ENCODE measurements at regions not wholly inside any gene's neighbourhood (a gene's known extent, or its start where the extent isn't known, plus 50 kb on each side); places are given as distances from the start of the nearest gene placed in this dataset.

DNA sequence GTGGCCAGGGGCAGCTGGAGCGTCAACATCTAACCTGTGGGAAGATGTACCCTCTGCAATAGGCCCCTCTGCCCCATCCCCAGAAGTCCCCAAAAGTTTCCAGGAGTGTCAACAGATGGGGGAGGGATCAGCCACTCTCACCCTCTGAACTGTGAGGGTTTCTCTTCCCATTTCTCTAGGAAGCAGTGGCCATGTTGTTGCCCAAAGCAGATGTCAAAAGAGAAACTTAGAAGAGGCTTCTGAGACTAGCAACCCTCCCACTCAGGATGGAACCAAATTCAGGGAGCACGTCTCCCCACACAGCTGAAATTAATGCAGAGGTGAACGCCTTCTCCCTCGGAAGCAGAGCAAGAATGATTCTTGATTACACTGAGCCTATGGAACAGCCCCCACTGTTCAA is 70.3 kb downstream of the ARL4C start:
- DNase-seq = no peak
- intact Hi-C loops (cut with micrococcal nuclease; ENCODE audit: unreplicated experiment) = loop anchor here (10.0 kb wide), 1 partner anchor 172 kb away; no protein-coding TSS in a partner anchor
- Mint-ChIP-seq H3K9me3 (ENCODE audit: low read depth, unreplicated experiment) (no peaks in the 10 kb centered on the region), H3K36me3 (ENCODE audit: insufficient read depth, unreplicated experiment) (peaks cover 21% of the 10 kb centered on the region), H3K4me3 (ENCODE audit: low read depth, unreplicated experiment) (no peak overlapping the region), H3K4me1 (ENCODE audit: low read depth, unreplicated experiment) (peaks cover 52% of the 10 kb centered on the region), H3K27ac (ENCODE audit: unreplicated experiment) (peak overlapping the region; percentile 92), H3K27me3 (ENCODE audit: unreplicated experiment) (no peaks in the 10 kb centered on the region)
- CTCF ChIA-PET = interaction anchor here (0.6 kb wide), 2 partner anchors 16 to 231 kb away, joined by 3 to 5 read pairs; no protein-coding TSS in a partner anchor
- TF ChIP-seq, protein P1, sequence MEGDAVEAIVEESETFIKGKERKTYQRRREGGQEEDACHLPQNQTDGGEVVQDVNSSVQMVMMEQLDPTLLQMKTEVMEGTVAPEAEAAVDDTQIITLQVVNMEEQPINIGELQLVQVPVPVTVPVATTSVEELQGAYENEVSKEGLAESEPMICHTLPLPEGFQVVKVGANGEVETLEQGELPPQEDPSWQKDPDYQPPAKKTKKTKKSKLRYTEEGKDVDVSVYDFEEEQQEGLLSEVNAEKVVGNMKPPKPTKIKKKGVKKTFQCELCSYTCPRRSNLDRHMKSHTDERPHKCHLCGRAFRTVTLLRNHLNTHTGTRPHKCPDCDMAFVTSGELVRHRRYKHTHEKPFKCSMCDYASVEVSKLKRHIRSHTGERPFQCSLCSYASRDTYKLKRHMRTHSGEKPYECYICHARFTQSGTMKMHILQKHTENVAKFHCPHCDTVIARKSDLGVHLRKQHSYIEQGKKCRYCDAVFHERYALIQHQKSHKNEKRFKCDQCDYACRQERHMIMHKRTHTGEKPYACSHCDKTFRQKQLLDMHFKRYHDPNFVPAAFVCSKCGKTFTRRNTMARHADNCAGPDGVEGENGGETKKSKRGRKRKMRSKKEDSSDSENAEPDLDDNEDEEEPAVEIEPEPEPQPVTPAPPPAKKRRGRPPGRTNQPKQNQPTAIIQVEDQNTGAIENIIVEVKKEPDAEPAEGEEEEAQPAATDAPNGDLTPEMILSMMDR (IDR thresholded peaks at IDR 0.05; ENCODE audit: unreplicated experiment) = no peak
- BruUV-seq (replicated peaks) = no TSS peak

DNA sequence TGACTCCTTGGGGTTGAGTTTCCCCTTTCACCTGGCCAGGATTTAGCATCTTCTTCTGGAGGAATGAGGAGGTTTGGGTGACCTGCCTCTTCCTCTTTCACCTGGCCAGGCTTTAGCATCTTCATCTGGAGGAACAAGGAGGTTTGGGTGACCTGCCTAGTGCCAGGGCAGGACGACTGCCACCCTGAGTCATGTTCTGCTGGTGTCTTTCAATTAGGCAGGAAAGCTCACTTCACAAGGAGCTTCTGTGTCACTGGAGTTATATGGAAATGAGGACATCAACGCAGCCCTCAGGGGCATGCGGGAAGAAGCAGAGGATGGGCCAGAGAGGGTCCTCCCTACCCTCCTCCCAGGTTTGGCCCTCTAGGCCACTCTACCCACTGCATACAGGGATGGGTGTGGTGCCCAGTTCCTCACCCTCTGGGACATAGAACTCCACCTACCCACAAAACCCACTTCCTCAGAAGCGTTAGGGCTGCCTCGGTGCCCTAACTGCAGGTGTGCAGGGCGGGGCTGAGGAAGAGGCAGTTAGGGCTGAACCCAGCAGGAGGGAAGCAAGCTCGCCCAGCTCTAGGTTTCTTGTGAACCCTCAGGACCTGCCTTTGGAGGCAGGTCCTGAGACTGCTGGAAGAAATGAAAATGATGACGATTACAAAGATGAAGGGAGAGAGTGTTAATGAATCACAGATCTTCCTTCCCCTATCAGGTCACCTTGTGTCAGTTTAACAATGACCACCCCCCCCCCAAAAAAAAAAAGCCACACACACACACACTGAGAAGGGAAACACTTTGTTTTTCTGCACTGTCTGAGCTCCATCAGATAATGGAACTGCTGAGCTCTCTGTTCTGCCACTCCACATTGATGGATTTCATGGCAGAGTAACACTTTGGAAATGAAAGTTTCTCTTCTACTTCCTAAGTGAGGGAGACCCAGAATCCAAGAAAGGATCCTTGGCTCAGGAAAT is 71.0 kb downstream of the ARL4C start:
- H3K4me1 Mint-ChIP-seq (ENCODE audit: low read depth, unreplicated experiment) = peaks cover 55% of the 10 kb centered on the region
- peak overlapping the region; percentile 79 for H3K27ac Mint-ChIP-seq (ENCODE audit: unreplicated experiment)
- H3K4me3 Mint-ChIP-seq (ENCODE audit: low read depth, unreplicated experiment) = no peak overlapping the region
- TF ChIP-seq, protein P1 (IDR thresholded peaks at IDR 0.05; ENCODE audit: unreplicated experiment) = no peak
- CTCF ChIA-PET = interaction anchor here (0.6 kb wide), 3 partner anchors 16 to 771 kb away, joined by 3 to 5 read pairs (median 3); no protein-coding TSS in a partner anchor
- peaks cover 21% of the 10 kb centered on the region for H3K36me3 Mint-ChIP-seq (ENCODE audit: insufficient read depth, unreplicated experiment)
- no peak for DNase-seq
- BruUV-seq (replicated peaks) = no TSS peak
- intact Hi-C loops (cut with micrococcal nuclease; ENCODE audit: unreplicated experiment) = loop anchor here (10.0 kb wide), 1 partner anchor 171 kb away; no protein-coding TSS in a partner anchor
- H3K9me3 Mint-ChIP-seq (ENCODE audit: low read depth, unreplicated experiment) = no peaks in the 10 kb centered on the region
- no peaks in the 10 kb centered on the region for H3K27me3 Mint-ChIP-seq (ENCODE audit: unreplicated experiment)

DNA sequence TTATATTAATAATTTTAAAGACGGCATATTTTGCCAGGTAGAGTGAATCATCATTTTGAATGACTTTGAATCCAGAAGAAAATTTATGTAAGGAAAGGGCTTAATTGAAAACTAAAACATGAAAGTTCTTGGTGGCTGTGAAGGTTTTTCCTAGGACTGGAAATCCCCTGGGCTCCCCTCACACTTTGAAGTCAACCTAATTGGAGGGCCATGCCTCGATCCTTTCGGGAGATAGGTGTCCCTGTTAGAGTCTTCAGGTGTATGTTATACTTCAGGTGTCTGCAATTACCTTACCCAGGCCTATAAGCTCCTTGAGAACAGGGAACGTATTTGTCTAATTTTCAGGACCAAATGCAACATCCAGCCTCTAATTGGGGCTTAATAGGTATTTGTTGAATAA is 73.0 kb downstream of the ARL4C start:
- no peak overlapping the region for H3K4me3 Mint-ChIP-seq (ENCODE audit: low read depth, unreplicated experiment)
- H3K27ac Mint-ChIP-seq (ENCODE audit: unreplicated experiment) = no peak overlapping the region
- no peaks in the 10 kb centered on the region for H3K9me3 Mint-ChIP-seq (ENCODE audit: low read depth, unreplicated experiment)
- H3K4me1 Mint-ChIP-seq (ENCODE audit: low read depth, unreplicated experiment) = peaks cover 55% of the 10 kb centered on the region
- BruUV-seq (replicated peaks) = no TSS peak
- CTCF ChIA-PET = no interaction called here
- H3K27me3 Mint-ChIP-seq (ENCODE audit: unreplicated experiment) = no peaks in the 10 kb centered on the region
- TF ChIP-seq, protein P1 (IDR thresholded peaks at IDR 0.05; ENCODE audit: unreplicated experiment) = no peak
- peaks cover 21% of the 10 kb centered on the region for H3K36me3 Mint-ChIP-seq (ENCODE audit: insufficient read depth, unreplicated experiment)
- no peak for DNase-seq
- intact Hi-C loops (cut with micrococcal nuclease; ENCODE audit: unreplicated experiment) = loop anchor here (5.0 to 10.0 kb wide), 2 partner anchors 68 to 169 kb away; no protein-coding TSS in a partner anchor

- intact Hi-C loops (cut with micrococcal nuclease; ENCODE audit: unreplicated experiment) = loop anchor here (5.0 to 10.0 kb wide), 2 partner anchors 69 to 168 kb away; no protein-coding TSS in a partner anchor
- Mint-ChIP-seq H3K36me3 (ENCODE audit: insufficient read depth, unreplicated experiment) (peaks cover 21% of the 10 kb centered on the region), H3K27ac (ENCODE audit: unreplicated experiment) (peak overlapping the region; percentile 95), H3K4me1 (ENCODE audit: low read depth, unreplicated experiment) (peaks cover 53% of the 10 kb centered on the region), H3K27me3 (ENCODE audit: unreplicated experiment) (no peaks in the 10 kb centered on the region), H3K9me3 (ENCODE audit: low read depth, unreplicated experiment) (no peaks in the 10 kb centered on the region), H3K4me3 (ENCODE audit: low read depth, unreplicated experiment) (no peak overlapping the region)
- TF ChIP-seq, protein P1 (IDR thresholded peaks at IDR 0.05; ENCODE audit: unreplicated experiment) = no peak
- DNase-seq = no peak
- CTCF ChIA-PET = interaction anchor here (1.2 to 1.3 kb wide), 2 partner anchors 12 to 79 kb away, joined by 3 to 4 read pairs; no protein-coding TSS in a partner anchor
- no TSS peak for BruUV-seq (replicated peaks)
Measured at GRCh38 chr2:234422981-234423431, 73.9 kb downstream of the ARL4C start.

All from Calu3 (cell line).